Astrocyte (in vitro differentiated cells and primary cell): ENCODE measurements at regions not wholly inside any gene's neighbourhood (a gene's known extent, or its start where the extent isn't known, plus 50 kb on each side); places are given as distances from the start of the nearest gene placed in this dataset.

ENCODE experiments used
- EZH2 ChIP-seq: IDR thresholded peaks from 2 replicates; pipeline ENCODE4 v1.6.1; 2012; ENCODE audit warnings: mild to moderate bottlenecking, low read length, inconsistent platforms; ENCODE audit not compliant: insufficient read depth
- TF ChIP-seq, protein P1 (sequence below): IDR thresholded peaks from 2 replicates; pipeline ENCODE4 v1.5.1; 2011; ENCODE audit warnings: low read depth, mild to moderate bottlenecking, inconsistent platforms, low read length, moderate library complexity; ENCODE audit not compliant: insufficient read depth

GRCh38 chr3:187977659-187978058, 176.3 kb upstream of the LPP start:
- TF ChIP-seq, protein P1, sequence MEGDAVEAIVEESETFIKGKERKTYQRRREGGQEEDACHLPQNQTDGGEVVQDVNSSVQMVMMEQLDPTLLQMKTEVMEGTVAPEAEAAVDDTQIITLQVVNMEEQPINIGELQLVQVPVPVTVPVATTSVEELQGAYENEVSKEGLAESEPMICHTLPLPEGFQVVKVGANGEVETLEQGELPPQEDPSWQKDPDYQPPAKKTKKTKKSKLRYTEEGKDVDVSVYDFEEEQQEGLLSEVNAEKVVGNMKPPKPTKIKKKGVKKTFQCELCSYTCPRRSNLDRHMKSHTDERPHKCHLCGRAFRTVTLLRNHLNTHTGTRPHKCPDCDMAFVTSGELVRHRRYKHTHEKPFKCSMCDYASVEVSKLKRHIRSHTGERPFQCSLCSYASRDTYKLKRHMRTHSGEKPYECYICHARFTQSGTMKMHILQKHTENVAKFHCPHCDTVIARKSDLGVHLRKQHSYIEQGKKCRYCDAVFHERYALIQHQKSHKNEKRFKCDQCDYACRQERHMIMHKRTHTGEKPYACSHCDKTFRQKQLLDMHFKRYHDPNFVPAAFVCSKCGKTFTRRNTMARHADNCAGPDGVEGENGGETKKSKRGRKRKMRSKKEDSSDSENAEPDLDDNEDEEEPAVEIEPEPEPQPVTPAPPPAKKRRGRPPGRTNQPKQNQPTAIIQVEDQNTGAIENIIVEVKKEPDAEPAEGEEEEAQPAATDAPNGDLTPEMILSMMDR = no peak
- no peak for TF ChIP-seq EZH2
